ENCODE measurements at regions not wholly inside any gene's neighbourhood (a gene's known extent, or its start where the extent isn't known, plus 50 kb on each side); places are given as distances from the start of the nearest gene placed in this dataset.

GRCh38 chr14:43778937-43779639 is 728.0 kb downstream of the FSCB start:
- TF ChIP-seq CTCF (IDR thresholded peaks at IDR 0.05): no peak
- Mint-ChIP-seq H3K4me3 (no peak overlapping the region), H3K4me1 (no peaks in the 10 kb centered on the region), H3K9me3 (peaks cover 4% of the 10 kb centered on the region), H3K27ac (no peak overlapping the region), H3K27me3 (no peaks in the 10 kb centered on the region), H3K36me3 (ENCODE audit: low read depth) (no peaks in the 10 kb centered on the region)
- intact Hi-C loops (cut with micrococcal nuclease): no loop called here
- ATAC-seq (ENCODE audit: low read depth) (no peak), DNase-seq (no peak)
- ChIA-PET POLR2A (no interaction called here), CTCF (no interaction called here)

GRCh38 chr14:43778570-43778936 is 728.5 kb downstream of the FSCB start:
- intact Hi-C loops (cut with micrococcal nuclease): no loop called here
- no peaks in the 10 kb centered on the region for H3K27me3 Mint-ChIP-seq
- DNase-seq: no peak
- H3K4me1 Mint-ChIP-seq: no peaks in the 10 kb centered on the region
- H3K27ac Mint-ChIP-seq: no peak overlapping the region
- no peak overlapping the region for H3K4me3 Mint-ChIP-seq
- ChIA-PET POLR2A (no interaction called here), CTCF (no interaction called here)
- peaks cover 4% of the 10 kb centered on the region for H3K9me3 Mint-ChIP-seq
- H3K36me3 Mint-ChIP-seq (ENCODE audit: low read depth): no peaks in the 10 kb centered on the region
- no peak for TF ChIP-seq CTCF (IDR thresholded peaks at IDR 0.05)
- ATAC-seq (ENCODE audit: low read depth): no peak

- H3K36me3 Mint-ChIP-seq (ENCODE audit: low read depth): no peaks in the 10 kb centered on the region
- POLR2A ChIA-PET: no interaction called here
- H3K4me1 Mint-ChIP-seq: no peaks in the 10 kb centered on the region
- ATAC-seq (ENCODE audit: low read depth): no peak
- no peaks in the 10 kb centered on the region for H3K9me3 Mint-ChIP-seq
- TF ChIP-seq CTCF (IDR thresholded peaks at IDR 0.05): no peak
- no peak overlapping the region for H3K4me3 Mint-ChIP-seq
- no peak overlapping the region for H3K27ac Mint-ChIP-seq
- H3K27me3 Mint-ChIP-seq: no peaks in the 10 kb centered on the region
- CTCF ChIA-PET: no interaction called here
- no peak for DNase-seq
- intact Hi-C loops (cut with micrococcal nuclease): no loop called here
Measured at GRCh38 chr14:43765474-43765873, 741.6 kb downstream of the FSCB start.

- intact Hi-C loops (cut with micrococcal nuclease): no loop called here
- Mint-ChIP-seq H3K4me3 (no peak overlapping the region), H3K27ac (no peak overlapping the region), H3K36me3 (ENCODE audit: low read depth) (no peaks in the 10 kb centered on the region), H3K9me3 (no peaks in the 10 kb centered on the region), H3K4me1 (no peaks in the 10 kb centered on the region), H3K27me3 (no peaks in the 10 kb centered on the region)
- ATAC-seq (ENCODE audit: low read depth): no peak
- ChIA-PET POLR2A (no interaction called here), CTCF (no interaction called here)
- TF ChIP-seq CTCF (IDR thresholded peaks at IDR 0.05): no peak
- no peak for DNase-seq
Measured at GRCh38 chr14:43764433-43764832, 742.6 kb downstream of the FSCB start.

- H3K9me3 Mint-ChIP-seq: no peaks in the 10 kb centered on the region
- H3K36me3 Mint-ChIP-seq (ENCODE audit: low read depth): no peaks in the 10 kb centered on the region
- no peaks in the 10 kb centered on the region for H3K27me3 Mint-ChIP-seq
- no peak for ATAC-seq (ENCODE audit: low read depth)
- ChIA-PET POLR2A (no interaction called here), CTCF (no interaction called here)
- DNase-seq: no peak
- intact Hi-C loops (cut with micrococcal nuclease): no loop called here
- TF ChIP-seq CTCF (IDR thresholded peaks at IDR 0.05): no peak
- no peaks in the 10 kb centered on the region for H3K4me1 Mint-ChIP-seq
- no peak overlapping the region for H3K4me3 Mint-ChIP-seq
- no peak overlapping the region for H3K27ac Mint-ChIP-seq
Measured at GRCh38 chr14:43755707-43756106, 751.4 kb downstream of the FSCB start.
